ENCODE measurements at regions not wholly inside any gene's neighbourhood (a gene's known extent, or its start where the extent isn't known, plus 50 kb on each side); places are given as distances from the start of the nearest gene placed in this dataset.

DNA sequence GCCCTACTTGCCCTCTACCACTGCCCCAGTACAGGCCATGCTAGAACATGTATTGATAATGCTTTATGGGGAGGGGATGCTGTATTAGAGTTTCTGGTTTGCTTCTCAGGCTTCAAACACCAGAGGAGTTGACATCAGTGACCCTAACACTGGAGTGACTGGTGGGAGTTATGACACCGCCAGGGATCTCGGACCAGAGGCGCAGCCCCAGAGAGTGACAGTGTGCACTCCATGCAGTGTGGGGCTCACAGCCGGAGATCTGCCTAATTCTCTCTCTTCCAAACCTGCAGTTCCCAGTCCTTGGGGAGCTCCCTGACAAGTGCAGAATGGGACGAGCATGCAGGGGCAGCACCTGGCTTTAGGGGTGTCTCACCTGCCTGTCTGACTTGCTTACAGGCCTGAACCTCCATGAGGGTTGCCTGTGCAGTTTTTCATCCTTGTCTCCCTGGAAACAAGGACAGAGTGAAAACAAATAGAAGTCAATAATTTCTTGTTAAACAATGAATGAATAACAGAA lies 244.9 kb upstream of the MYT1L start:
- H3K27me3 Mint-ChIP-seq (ENCODE audit: unreplicated experiment), result peaks cover 3% of the 10 kb centered on the region
- H3K9me3 Mint-ChIP-seq (ENCODE audit: unreplicated experiment), result no peaks in the 10 kb centered on the region
- no peaks in the 10 kb centered on the region for H3K4me1 Mint-ChIP-seq (ENCODE audit: unreplicated experiment)
- no peak for TF ChIP-seq CTCF (IDR thresholded peaks at IDR 0.05; ENCODE audit: unreplicated experiment)
- H3K36me3 Mint-ChIP-seq (ENCODE audit: low read depth, unreplicated experiment), result no peaks in the 10 kb centered on the region
- no peak for DNase-seq (ENCODE audit: low spot score)
- no peak overlapping the region for H3K4me3 Mint-ChIP-seq (ENCODE audit: unreplicated experiment)
- H3K27ac Mint-ChIP-seq (ENCODE audit: unreplicated experiment), result no peak overlapping the region

DNA sequence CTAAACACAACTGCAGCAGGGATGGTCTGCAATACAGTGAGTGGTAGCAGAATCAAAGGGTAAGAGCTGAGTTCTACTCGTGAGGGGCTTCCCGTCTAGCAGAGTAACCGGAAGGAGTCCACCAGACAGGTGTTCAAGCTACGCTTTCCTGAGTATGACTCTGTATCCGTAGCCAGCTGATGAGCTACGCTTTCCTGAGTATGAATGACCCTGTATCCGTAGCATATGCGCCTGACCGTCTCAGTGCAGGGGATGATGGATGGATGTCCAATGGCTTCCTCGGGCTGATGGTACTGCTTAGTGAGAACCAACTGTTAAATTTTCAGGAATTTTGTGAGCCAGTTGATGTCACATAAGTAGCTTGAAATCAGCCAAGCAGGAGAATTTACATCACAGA lies 244.1 kb upstream of the MYT1L start:
- DNase-seq (ENCODE audit: low spot score), result no peak
- H3K27ac Mint-ChIP-seq (ENCODE audit: unreplicated experiment), result no peak overlapping the region
- H3K4me3 Mint-ChIP-seq (ENCODE audit: unreplicated experiment), result no peak overlapping the region
- H3K27me3 Mint-ChIP-seq (ENCODE audit: unreplicated experiment), result peaks cover 3% of the 10 kb centered on the region
- H3K36me3 Mint-ChIP-seq (ENCODE audit: low read depth, unreplicated experiment), result no peaks in the 10 kb centered on the region
- no peak for TF ChIP-seq CTCF (IDR thresholded peaks at IDR 0.05; ENCODE audit: unreplicated experiment)
- no peaks in the 10 kb centered on the region for H3K9me3 Mint-ChIP-seq (ENCODE audit: unreplicated experiment)
- no peaks in the 10 kb centered on the region for H3K4me1 Mint-ChIP-seq (ENCODE audit: unreplicated experiment)

GRCh38 chr2:2574401-2575180 lies 243.5 kb upstream of the MYT1L start:
- Mint-ChIP-seq H3K4me1 (ENCODE audit: unreplicated experiment) (no peaks in the 10 kb centered on the region), H3K36me3 (ENCODE audit: low read depth, unreplicated experiment) (no peaks in the 10 kb centered on the region), H3K27ac (ENCODE audit: unreplicated experiment) (no peak overlapping the region), H3K27me3 (ENCODE audit: unreplicated experiment) (peaks cover 3% of the 10 kb centered on the region), H3K4me3 (ENCODE audit: unreplicated experiment) (no peak overlapping the region), H3K9me3 (ENCODE audit: unreplicated experiment) (no peaks in the 10 kb centered on the region)
- TF ChIP-seq CTCF (IDR thresholded peaks at IDR 0.05; ENCODE audit: unreplicated experiment), result no peak
- DNase-seq (ENCODE audit: low spot score), result no peak

DNA sequence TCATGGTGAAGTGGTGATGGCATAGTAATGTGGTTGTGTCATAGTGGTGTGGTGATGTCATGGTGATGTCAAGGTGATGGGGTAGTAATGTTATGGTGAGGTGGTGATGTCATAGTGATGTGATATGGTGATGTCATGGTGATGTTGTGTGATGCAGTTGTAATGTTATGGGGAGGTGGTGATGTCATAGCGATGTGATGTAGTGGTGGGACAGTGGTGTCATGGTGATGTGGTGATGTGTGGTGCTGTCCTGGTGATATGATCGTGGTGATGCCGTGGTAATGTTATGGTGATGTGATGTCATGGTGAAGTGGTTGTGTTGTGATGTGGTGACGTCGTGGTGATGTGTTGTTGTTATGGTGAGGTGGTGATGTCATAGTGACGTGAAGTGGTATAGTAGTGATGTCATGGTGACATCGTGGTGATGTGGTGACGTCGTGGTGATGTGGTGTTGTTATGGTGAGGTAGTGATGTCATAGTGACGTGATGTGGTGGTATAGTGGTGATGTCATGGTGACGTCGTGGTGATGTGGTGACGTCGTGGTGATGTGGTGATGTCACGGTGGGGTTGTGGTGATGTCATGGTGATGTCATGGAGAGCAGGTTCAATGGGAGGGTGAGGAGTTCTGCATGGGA lies 242.7 kb upstream of the MYT1L start:
- Mint-ChIP-seq H3K4me1 (ENCODE audit: unreplicated experiment) (peaks cover 4% of the 10 kb centered on the region), H3K4me3 (ENCODE audit: unreplicated experiment) (no peak overlapping the region), H3K27me3 (ENCODE audit: unreplicated experiment) (peaks cover 4% of the 10 kb centered on the region), H3K9me3 (ENCODE audit: unreplicated experiment) (no peaks in the 10 kb centered on the region), H3K27ac (ENCODE audit: unreplicated experiment) (no peak overlapping the region), H3K36me3 (ENCODE audit: low read depth, unreplicated experiment) (no peaks in the 10 kb centered on the region)
- no peak for DNase-seq (ENCODE audit: low spot score)
- TF ChIP-seq CTCF (IDR thresholded peaks at IDR 0.05; ENCODE audit: unreplicated experiment), result no peak

DNA sequence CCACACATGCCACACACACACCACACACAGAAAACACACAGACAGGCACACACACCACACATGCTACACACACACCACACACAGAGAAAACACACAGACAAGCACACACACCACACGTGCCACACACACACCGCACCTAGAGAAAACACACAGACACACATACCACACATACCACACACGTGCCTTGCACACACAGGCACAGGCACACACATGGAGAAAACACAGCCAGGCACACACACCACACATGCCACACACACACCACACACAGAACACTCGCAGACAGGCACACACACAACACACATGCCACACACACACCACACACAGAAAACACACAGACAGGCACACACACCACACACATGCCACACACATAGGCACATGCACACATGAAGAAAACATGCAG lies 242.1 kb upstream of the MYT1L start:
- H3K27me3 Mint-ChIP-seq (ENCODE audit: unreplicated experiment), result peaks cover 6% of the 10 kb centered on the region
- peaks cover 4% of the 10 kb centered on the region for H3K4me1 Mint-ChIP-seq (ENCODE audit: unreplicated experiment)
- no peaks in the 10 kb centered on the region for H3K9me3 Mint-ChIP-seq (ENCODE audit: unreplicated experiment)
- no peak for DNase-seq (ENCODE audit: low spot score)
- H3K4me3 Mint-ChIP-seq (ENCODE audit: unreplicated experiment), result no peak overlapping the region
- TF ChIP-seq CTCF (IDR thresholded peaks at IDR 0.05; ENCODE audit: unreplicated experiment), result no peak
- H3K36me3 Mint-ChIP-seq (ENCODE audit: low read depth, unreplicated experiment), result no peaks in the 10 kb centered on the region
- H3K27ac Mint-ChIP-seq (ENCODE audit: unreplicated experiment), result no peak overlapping the region

All from endothelial cell (in vitro differentiated cells).